Endodermal cell (in vitro differentiated cells): ENCODE measurements at regions not wholly inside any gene's neighbourhood (a gene's known extent, or its start where the extent isn't known, plus 50 kb on each side); places are given as distances from the start of the nearest gene placed in this dataset.

Experiments
- DNase-seq: peaks from one replicate; pipeline ENCODE4 v3.0.0-alpha.2; 2017
- H3K27ac ChIP-seq: 2 replicates; pipeline ENCODE4 v1.5.1; 2013; ENCODE audit warnings: mild to moderate bottlenecking, low read depth, low read length, moderate library complexity
- H3K27me3 ChIP-seq: 2 replicates; pipeline ENCODE4 v1.6.1; 2013; ENCODE audit warnings: mild to moderate bottlenecking, low read length, moderate library complexity; ENCODE audit not compliant: insufficient read depth, control insufficient read depth, poor library complexity, severe bottlenecking
- H3K36me3 ChIP-seq: 2 replicates; pipeline ENCODE4 v1.7.0; 2013; ENCODE audit warnings: mild to moderate bottlenecking, low read length, moderate library complexity; ENCODE audit not compliant: control insufficient read depth, insufficient read depth
- H3K4me1 ChIP-seq: one replicate; pipeline ENCODE4 v1.7.0; 2013; ENCODE audit warnings: low read length; ENCODE audit not compliant: control insufficient read depth, insufficient read depth
- H3K4me3 ChIP-seq: 2 replicates; pipeline ENCODE4 v1.5.1; 2013; ENCODE audit warnings: mild to moderate bottlenecking, low read length, moderate library complexity
- H3K9ac ChIP-seq: 2 replicates; pipeline ENCODE4 v1.6.1; 2013; ENCODE audit warnings: mild to moderate bottlenecking, low read length, moderate library complexity; ENCODE audit not compliant: poor library complexity, severe bottlenecking; ENCODE audit errors: extremely low read depth
- H3K9me3 ChIP-seq: 2 replicates; pipeline ENCODE4 v1.6.1; 2013; ENCODE audit warnings: mild to moderate bottlenecking, low read length, moderate library complexity; ENCODE audit not compliant: control insufficient read depth
- H3K27ac Mint-ChIP-seq: 2 replicates; pipeline ENCODE4 v1.8.0; 2020; ENCODE audit warnings: mixed read lengths
- H3K27me3 Mint-ChIP-seq: 2 replicates; pipeline ENCODE4 v1.8.0; 2021; ENCODE audit warnings: mild to moderate bottlenecking, mixed read lengths; ENCODE audit not compliant: insufficient read depth
- H3K36me3 Mint-ChIP-seq: 2 replicates; pipeline ENCODE4 v1.8.0; 2020; ENCODE audit warnings: low read depth, mixed read lengths
- H3K4me1 Mint-ChIP-seq: 2 replicates; pipeline ENCODE4 v1.8.0; 2020; ENCODE audit warnings: mixed read lengths
- H3K4me3 Mint-ChIP-seq: 2 replicates; pipeline ENCODE4 v1.8.0; 2020; ENCODE audit warnings: mild to moderate bottlenecking, moderate library complexity, mixed read lengths
- H3K9me3 Mint-ChIP-seq: 2 replicates; pipeline ENCODE4 v1.8.0; 2020; ENCODE audit warnings: mild to moderate bottlenecking, mixed read lengths
- WGBS, 2 experiments: methylation state at CpG; one replicate each; pipeline versions ENCODE4 v1.1.5 to v1.1.7; 2013; ENCODE audit warnings: missing lambda C conversion rate in 2 of 2, mixed read lengths in 1 of 2; ENCODE audit not compliant: insufficient coverage in 1 of 2, insufficient read length in 1 of 2; 5-methylcytosine and 5-hydroxymethylcytosine counted together
- TF ChIP-seq, protein P1 (sequence below): fragments of 200-600 bp; sonication (generic); conservative IDR thresholded peaks from 2 replicates; pipeline ENCODE4 v1.5.0; 2021; ENCODE audit warnings: antibody characterized with exemption, mild to moderate bottlenecking

DNA sequence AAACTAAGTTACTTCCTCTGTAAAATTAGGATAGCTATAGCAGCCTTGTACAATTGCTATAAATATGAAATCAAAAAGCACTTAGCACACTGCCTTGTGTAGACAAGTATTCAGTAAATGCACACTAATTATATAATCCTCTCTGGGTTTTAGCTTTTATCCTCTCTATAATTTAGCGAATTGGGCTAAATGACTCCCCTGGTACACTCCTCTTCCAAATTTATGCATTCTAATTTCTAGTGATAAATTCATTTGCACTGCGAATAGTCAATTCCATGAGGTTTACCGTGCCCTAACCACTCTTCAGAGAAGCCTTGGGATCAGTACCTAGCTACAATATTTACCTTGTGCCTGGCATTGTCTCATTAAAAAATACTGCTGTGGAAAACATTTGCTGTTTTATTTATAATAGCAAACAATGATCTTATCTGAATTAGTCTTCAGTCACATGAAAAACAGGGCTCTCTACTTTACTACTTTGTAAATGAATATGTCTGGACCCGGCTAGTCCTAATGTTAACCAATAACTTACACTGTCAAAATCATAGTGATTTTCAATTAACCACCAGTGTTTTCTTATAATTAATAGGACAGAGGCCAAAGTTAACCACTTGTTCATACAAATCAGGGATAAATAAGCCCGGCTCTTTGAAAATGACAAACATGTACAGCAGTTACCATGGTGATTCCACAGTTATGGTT lies 577.9 kb downstream of the IPMK start:
- Histone ChIP-seq H3K9me3 (no peaks in the 10 kb centered on the region), H3K4me3 (no peak overlapping the region), H3K36me3 (no peaks in the 10 kb centered on the region), H3K4me1 (no peaks in the 10 kb centered on the region), H3K9ac (no peak overlapping the region), H3K27me3 (no peaks in the 10 kb centered on the region), H3K27ac (no peak overlapping the region)
- TF ChIP-seq, protein P1, sequence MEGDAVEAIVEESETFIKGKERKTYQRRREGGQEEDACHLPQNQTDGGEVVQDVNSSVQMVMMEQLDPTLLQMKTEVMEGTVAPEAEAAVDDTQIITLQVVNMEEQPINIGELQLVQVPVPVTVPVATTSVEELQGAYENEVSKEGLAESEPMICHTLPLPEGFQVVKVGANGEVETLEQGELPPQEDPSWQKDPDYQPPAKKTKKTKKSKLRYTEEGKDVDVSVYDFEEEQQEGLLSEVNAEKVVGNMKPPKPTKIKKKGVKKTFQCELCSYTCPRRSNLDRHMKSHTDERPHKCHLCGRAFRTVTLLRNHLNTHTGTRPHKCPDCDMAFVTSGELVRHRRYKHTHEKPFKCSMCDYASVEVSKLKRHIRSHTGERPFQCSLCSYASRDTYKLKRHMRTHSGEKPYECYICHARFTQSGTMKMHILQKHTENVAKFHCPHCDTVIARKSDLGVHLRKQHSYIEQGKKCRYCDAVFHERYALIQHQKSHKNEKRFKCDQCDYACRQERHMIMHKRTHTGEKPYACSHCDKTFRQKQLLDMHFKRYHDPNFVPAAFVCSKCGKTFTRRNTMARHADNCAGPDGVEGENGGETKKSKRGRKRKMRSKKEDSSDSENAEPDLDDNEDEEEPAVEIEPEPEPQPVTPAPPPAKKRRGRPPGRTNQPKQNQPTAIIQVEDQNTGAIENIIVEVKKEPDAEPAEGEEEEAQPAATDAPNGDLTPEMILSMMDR: no peak
- WGBS, 2 experiments: 82 to 87% methylated on average over 4 to 5 of the region's 5 CpGs
- Mint-ChIP-seq H3K4me3 (no peak overlapping the region), H3K4me1 (no peaks in the 10 kb centered on the region), H3K9me3 (no peaks in the 10 kb centered on the region), H3K27me3 (no peaks in the 10 kb centered on the region), H3K27ac (no peak overlapping the region), H3K36me3 (no peaks in the 10 kb centered on the region)
- DNase-seq: no peak

DNA sequence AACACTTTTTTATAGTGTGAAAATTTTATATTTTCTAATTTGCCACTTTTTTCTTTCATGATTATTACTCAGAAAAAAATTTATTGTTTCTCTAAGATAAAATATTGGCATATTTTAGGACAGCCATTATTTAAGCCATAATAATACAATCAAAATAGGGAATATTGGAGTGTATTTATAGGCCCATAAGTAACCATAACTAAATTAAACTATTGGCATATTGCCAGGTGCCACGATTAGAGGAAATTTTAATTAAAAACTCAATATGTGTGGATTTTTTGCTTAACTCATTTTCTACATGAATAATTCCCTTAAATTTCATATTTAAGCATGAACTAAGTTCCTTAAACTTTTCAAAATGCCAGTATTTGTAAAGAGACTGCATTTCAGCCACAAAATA lies 587.8 kb downstream of the IPMK start:
- no peaks in the 10 kb centered on the region for H3K27me3 Mint-ChIP-seq
- no peak overlapping the region for H3K27ac Mint-ChIP-seq
- Histone ChIP-seq H3K4me3 (no peak overlapping the region), H3K27me3 (no peaks in the 10 kb centered on the region), H3K9ac (no peak overlapping the region), H3K27ac (no peak overlapping the region), H3K9me3 (no peaks in the 10 kb centered on the region), H3K4me1 (no peaks in the 10 kb centered on the region), H3K36me3 (no peaks in the 10 kb centered on the region)
- 89% methylated on average over 1 of the region's 1 CpG; no CpG with 5 or more reads in 1 of the 2 experiments for WGBS, 2 experiments
- H3K4me1 Mint-ChIP-seq: no peaks in the 10 kb centered on the region
- DNase-seq: no peak
- TF ChIP-seq, protein P1: no peak
- no peak overlapping the region for H3K4me3 Mint-ChIP-seq
- H3K9me3 Mint-ChIP-seq: no peaks in the 10 kb centered on the region
- no peaks in the 10 kb centered on the region for H3K36me3 Mint-ChIP-seq

DNA sequence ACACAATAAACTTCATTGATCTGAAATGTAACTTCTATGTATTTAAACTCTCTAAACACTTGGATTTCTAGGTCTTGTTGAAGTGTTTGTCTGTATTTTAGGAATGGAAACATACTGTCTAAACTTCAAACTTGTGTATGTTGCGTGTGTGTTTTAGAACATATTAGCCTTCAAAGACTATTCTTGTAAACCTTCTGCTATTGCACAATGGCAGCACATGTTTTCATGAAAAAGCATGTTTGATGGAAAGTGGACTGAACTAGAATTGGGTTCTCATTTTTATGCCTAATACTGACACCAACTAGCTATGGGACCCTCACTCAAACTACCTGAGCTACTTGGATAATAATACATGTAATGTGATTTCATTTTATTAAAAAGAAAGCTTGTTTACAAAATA lies 592.6 kb downstream of the IPMK start:
- no peak overlapping the region for H3K9ac ChIP-seq
- no peaks in the 10 kb centered on the region for H3K4me1 ChIP-seq
- H3K4me3 Mint-ChIP-seq: no peak overlapping the region
- 71% methylated on average over 1 of the region's 1 CpG; no CpG with 5 or more reads in 1 of the 2 experiments for WGBS, 2 experiments
- no peak overlapping the region for H3K4me3 ChIP-seq
- H3K36me3 ChIP-seq: no peaks in the 10 kb centered on the region
- no peak overlapping the region for H3K27ac ChIP-seq
- no peak for DNase-seq
- H3K9me3 ChIP-seq: no peaks in the 10 kb centered on the region
- no peaks in the 10 kb centered on the region for H3K36me3 Mint-ChIP-seq
- no peaks in the 10 kb centered on the region for H3K4me1 Mint-ChIP-seq
- TF ChIP-seq, protein P1: no peak
- no peak overlapping the region for H3K27ac Mint-ChIP-seq
- no peaks in the 10 kb centered on the region for H3K27me3 ChIP-seq
- H3K9me3 Mint-ChIP-seq: no peaks in the 10 kb centered on the region
- H3K27me3 Mint-ChIP-seq: no peaks in the 10 kb centered on the region
